NOMO-1 treated with dmso at 0.1 percent for 144 hours (cell line): ENCODE measurements at regions not wholly inside any gene's neighbourhood (a gene's known extent, or its start where the extent isn't known, plus 50 kb on each side); places are given as distances from the start of the nearest gene placed in this dataset.

ENCODE experiments used
- DNase-seq: peaks from one replicate; lab custom pipeline; 2025; ENCODE audit not compliant: unreplicated experiment; lab: John Stamatoyannopoulos, UW

DNA sequence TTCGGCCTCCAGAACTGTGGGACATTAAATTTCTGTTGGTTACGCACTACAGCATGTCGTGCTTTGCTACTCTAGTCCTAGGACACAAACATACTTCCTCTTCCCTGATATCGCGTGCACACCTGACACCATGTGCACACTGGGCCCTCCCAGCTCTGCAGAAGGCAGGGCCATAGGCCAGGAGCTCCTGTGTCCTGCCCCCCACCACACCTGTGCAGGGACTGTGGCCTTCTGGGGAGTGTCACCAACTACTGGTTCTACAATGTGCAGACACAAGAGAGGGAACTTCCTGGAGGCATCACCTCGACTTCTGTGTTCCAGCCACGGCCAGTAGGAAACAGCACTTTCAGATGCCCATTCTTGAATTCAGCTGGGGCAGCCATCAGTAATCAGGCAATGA is 646.4 kb upstream of the MGMT start:
- no peak for DNase-seq

DNA sequence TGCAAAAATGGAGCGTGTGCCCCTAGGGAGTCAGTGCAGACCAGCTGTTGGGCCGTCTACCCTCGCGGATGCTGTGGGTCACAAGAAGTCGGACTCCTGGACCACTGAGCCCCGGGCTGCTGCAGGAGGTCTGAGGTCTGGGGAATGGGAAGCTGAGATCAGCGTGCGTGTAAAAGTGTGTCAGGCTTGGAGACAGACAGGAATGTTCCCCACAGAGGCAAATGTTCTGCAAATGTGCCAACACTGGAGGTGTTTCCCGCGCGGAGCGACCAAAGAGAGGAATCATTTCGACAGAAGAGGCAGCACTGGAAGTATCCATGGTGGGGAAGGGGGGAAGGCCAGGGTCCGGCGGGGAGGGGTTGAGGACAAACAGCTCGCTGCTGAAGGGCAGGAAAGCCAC is 643.8 kb upstream of the MGMT start:
- no peak for DNase-seq

DNA sequence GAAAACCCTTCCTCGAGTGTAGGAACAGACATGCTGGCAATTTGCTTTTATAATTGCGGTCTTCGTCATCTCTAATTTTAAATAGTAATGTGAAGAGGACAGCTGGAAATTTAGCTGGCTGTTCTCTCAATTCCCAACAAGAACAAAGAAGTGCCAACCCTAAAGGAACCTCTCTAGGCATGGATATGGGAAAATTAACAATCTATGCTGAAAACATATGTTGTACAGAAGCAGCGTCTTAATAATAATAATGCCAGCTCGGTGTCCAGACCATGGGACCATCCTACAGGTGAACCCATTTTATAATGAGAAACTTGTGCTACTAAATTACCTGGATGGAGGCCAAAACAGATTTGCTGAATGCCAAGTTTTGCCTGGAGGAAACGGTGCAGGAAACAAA is 641.4 kb upstream of the MGMT start:
- DNase-seq, result no peak

- no peak for DNase-seq
Measured at GRCh38 chr10:128833671-128834070, 633.4 kb upstream of the MGMT start.

- DNase-seq, result no peak
Measured at GRCh38 chr10:128835361-128835760, 631.7 kb upstream of the MGMT start.

DNA sequence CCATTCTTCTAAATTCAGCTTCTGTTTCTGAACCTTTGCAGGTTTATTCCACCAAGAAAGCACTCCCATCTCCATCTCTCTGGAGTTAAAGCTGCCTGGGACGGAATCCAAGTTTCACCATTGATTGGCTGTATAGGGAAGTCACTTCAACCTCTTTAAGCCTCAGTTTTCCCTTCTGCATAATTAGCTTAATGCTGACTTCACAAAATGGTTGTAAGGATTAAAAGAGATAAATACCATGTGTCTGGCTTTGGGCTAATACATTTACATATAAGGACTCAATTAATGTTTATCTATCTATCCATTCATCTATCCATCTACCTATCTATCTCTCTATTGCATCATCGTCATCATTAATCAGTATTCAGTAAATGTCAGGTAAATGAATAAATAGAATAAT is 629.6 kb upstream of the MGMT start:
- DNase-seq, result no peak

- DNase-seq, result no peak
Measured at GRCh38 chr10:128839134-128839533, 627.9 kb upstream of the MGMT start.

- DNase-seq, result no peak
Measured at GRCh38 chr10:128839701-128840100, 627.3 kb upstream of the MGMT start.

DNA sequence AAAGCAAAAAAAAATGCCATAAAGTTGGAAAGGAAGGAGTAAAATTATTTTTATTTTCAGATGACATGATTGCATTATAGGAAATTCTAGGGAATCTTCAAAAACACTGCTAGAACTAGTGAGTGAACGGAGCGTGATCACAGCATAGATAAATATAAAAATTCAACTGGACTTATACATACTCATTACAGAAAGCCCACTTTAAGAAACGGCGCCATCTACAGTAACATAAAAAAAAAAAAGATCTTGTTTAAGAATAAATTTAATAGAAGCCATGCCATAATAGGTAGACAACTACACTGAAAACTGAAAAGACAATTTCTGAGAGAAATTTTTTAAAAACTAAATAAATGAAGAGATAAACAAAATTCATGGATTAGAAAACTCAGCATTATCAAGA is 623.1 kb upstream of the MGMT start:
- no peak for DNase-seq

GRCh38 chr10:128846927-128847326 is 620.1 kb upstream of the MGMT start:
- no peak for DNase-seq

DNA sequence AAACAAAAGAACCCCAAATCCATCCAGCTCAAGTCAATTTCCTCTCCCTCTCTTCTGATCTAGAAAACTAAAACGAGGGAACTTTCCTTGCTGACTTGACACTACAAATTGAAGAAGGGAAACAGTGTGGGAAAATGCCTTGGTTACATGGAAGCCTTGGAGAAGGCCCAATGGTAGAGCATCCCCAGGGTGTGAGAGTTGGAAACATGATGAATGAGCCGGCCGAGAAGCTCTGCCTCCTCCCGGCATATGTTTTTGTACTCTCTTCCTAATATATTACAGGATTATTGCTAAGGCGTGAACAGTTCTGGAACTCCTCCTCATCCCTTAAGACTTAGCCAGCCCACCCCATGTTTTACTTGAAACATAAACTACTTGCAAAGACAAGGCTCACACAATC is 618.2 kb upstream of the MGMT start:
- no peak for DNase-seq

- no peak for DNase-seq
Measured at GRCh38 chr10:128850647-128851046, 616.4 kb upstream of the MGMT start.

GRCh38 chr10:128851281-128851680 is 615.8 kb upstream of the MGMT start:
- DNase-seq, result no peak

DNA sequence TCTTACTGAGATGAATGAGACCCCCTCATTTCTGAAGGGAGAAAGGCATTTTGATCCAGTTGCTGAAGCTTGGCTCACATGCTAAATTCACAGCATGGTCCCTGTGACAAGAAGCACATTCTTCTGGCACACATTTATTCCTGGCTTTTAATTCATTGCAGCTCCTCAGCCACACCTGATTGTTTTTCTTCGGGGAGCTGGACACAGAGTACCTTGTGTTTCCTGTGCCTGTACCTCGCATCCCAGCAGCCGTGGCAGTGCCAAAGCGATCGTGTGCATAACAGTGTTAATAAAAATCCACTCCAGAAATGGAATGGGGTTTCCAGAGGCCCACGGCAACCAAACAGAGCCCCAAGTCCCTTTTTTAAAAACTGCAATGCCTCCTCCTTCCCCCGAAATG is 615.3 kb upstream of the MGMT start:
- DNase-seq, result no peak

- DNase-seq, result no peak
Measured at GRCh38 chr10:128852449-128852848, 614.6 kb upstream of the MGMT start.

- no peak for DNase-seq
Measured at GRCh38 chr10:128852902-128853301, 614.1 kb upstream of the MGMT start.

DNA sequence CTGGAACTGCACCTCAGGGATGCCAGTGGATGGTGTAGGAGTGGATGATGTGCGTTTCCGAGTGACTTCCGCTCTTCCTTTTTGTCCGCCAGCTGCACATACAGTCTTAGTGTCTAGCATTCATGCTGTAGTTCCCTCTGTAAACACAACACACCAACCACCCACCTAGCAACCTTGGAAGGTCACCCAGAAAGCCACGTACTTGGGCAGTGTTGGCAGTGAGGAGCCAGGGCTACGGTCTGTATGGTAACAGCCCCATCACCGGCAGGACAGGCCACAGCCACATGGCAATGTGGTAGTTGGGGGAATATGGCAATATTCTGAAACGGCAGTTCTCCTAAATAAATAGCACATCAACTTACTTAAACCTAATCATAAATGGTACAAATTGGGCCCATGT is 613.5 kb upstream of the MGMT start:
- no peak for DNase-seq

DNA sequence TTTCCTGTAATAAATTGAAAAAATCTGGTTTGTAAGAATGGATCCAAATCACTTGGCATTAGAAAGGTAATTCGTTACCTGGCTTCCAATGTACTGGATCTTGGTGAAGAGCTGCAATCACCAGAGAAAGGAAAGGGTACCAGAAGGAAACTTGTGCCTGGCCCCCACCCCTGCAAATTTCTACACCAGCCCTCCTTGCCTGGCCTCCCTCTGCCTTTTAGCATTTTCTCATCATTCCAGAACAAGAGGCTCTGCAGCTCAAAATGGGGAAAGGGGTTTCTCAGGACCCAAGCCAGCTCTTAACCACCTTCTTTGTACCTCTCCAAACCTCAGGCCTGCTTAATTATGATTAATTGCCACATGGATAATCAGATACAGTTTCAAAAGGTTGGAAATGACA is 612.8 kb upstream of the MGMT start:
- DNase-seq, result no peak

DNA sequence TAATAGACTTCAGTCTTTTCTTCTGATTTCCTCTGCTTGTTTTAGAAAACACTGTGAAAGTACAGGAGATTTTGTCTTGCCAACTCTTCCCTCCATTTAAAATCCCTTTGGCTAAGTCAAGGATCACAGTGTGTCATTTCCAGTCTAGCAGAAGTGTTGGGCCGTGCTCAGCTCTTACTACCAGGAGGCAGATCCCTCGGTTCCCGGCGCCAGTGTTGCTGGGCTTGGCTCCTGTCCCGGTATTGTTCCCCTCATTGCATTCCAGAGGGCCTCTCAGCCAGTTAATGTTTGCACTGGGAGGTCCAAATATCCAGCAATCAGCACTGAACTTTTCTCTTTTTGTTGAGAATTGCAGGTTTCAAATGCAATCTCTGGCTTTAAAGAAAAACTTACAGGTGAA is 612.1 kb upstream of the MGMT start:
- DNase-seq, result no peak

DNA sequence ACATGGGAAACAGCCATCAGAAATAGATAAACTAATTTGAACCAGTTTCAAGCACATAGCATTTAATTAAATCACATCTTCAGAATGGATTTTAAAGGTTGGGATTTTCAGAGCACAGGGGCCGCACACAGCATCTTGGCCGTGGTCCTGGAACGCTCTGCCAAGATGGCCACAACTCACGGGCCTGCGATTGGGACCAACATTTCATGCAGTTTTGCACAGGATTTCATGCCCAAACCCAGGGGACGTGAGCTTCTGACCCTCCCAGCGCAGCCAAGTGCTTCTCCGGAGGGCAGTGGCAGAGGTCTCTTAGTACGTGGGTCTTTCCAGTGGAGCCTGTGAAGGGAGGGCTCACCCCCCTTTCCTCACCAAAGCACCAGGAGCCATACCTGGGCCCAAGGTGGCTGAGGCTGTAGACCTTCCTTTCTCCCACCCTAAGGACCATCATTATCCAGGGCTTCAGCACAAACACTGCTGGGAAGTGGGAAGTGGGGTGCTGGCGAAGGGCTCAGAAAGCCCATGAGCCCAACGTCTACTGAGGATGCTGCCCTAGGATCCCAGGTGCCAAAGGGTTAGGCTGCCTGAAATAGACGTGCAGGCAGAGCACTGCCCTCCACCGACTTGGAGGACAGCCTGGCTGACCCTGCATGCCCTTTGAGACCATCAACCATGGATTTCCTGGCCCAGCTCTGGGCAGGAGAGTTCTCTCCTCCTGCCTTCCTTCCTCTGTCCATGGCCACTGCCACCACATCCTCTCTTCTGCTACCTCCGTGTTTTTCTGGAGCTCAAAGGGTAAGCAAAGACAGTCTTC is 611.2 kb upstream of the MGMT start:
- DNase-seq, result no peak

- no peak for DNase-seq
Measured at GRCh38 chr10:128859738-128860386, 607.2 kb upstream of the MGMT start.

DNA sequence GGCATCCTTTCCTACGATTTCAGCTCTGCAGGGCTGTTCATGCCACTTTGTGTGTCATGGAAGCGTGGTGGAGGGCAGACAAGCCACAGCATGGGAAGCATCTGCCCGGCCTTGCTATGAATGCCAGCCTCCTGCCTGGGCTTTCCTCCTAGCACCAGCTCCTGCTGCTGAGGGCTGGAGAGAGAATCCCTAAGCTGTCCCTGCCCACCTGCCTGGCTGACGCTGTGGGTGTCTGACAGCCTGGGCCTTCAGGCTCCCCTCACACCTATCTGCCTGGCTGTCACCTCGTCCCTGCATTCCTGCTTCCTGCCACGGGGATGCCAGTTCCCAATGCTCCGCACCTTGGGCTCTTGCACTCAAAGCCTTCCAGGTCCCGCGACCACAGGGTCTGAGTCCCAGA is 606.5 kb upstream of the MGMT start:
- DNase-seq, result no peak
